GM18868 (cell line): ENCODE measurements at regions not wholly inside any gene's neighbourhood (a gene's known extent, or its start where the extent isn't known, plus 50 kb on each side); places are given as distances from the start of the nearest gene placed in this dataset.

Experiments
- ATAC-seq: cut with Tn5 transposase; IDR thresholded peaks from one replicate; pipeline ENCODE4 v1.9.1; 2021; ENCODE audit warnings: mild to moderate bottlenecking, moderate library complexity; ENCODE audit not compliant: unreplicated experiment

- no peak for ATAC-seq
Observed at GRCh38 chr2:190809139-190809764, 71.4 kb upstream of the GLS start.

- ATAC-seq, result no peak
Observed at GRCh38 chr2:190809876-190810525, 70.6 kb upstream of the GLS start.

GRCh38 chr2:190810981-190811587, 69.5 kb upstream of the GLS start:
- ATAC-seq, result no peak

GRCh38 chr2:190811811-190812210, 68.8 kb upstream of the GLS start:
- no peak for ATAC-seq

GRCh38 chr2:190812506-190813294, 67.9 kb upstream of the GLS start:
- no peak for ATAC-seq

- no peak for ATAC-seq
Observed at GRCh38 chr2:190815226-190815625, 65.4 kb upstream of the GLS start.

- ATAC-seq, result no peak
Observed at GRCh38 chr2:190817082-190817481, 63.5 kb upstream of the GLS start.

- ATAC-seq, result no peak
Observed at GRCh38 chr2:190819840-190820301, 60.8 kb upstream of the GLS start.

GRCh38 chr2:190820416-190820815, 60.2 kb upstream of the GLS start:
- ATAC-seq, result no peak

GRCh38 chr2:190822043-190822442, 58.6 kb upstream of the GLS start:
- ATAC-seq, result no peak

- ATAC-seq, result no peak
Observed at GRCh38 chr2:190827720-190828119, 52.9 kb upstream of the GLS start.

- no peak for ATAC-seq
Observed at GRCh38 chr2:190829642-190830041, 51.0 kb upstream of the GLS start.
